Body of pancreas (tissue), 4 donors: ENCODE measurements at regions not wholly inside any gene's neighbourhood (a gene's known extent, or its start where the extent isn't known, plus 50 kb on each side); places are given as distances from the start of the nearest gene placed in this dataset.

Experiments used
- ATAC-seq: fragments of 150-250 bp; one replicate; pipeline ENCODE4 v1.9.1; 2016
- DNase-seq, 4 donors: peaks; one replicate each; pipeline ENCODE4 v3.0.0-alpha.2; 2019
- H3K27ac ChIP-seq, 4 donors: fragments of 200-600 bp; sonication (generic); 1 replicate in 3 of 4; 2 replicates in 1 of 4; pipeline versions ENCODE4 v1.5.1 to v1.6.1; 2016 to 2019; ENCODE audit warnings: mild to moderate bottlenecking in 1 of 4, mixed read lengths in 1 of 4, moderate library complexity in 1 of 4
- H3K27me3 ChIP-seq, 2 donors: fragments of 200-600 bp; sonication (generic); one replicate each; pipeline ENCODE4 v1.6.0; 2016; ENCODE audit warnings: mild to moderate bottlenecking in 1 of 2
- H3K36me3 ChIP-seq, 2 donors: fragments of 200-600 bp; sonication (generic); replicated peaks in 1 of 2; 2 replicates each; pipeline ENCODE4 v1.5.1; 2016; ENCODE audit warnings: low read depth in 2 of 2; ENCODE audit not compliant: insufficient read depth in 1 of 2
- H3K4me1 ChIP-seq: fragments of 200-600 bp; sonication (generic); one replicate; pipeline ENCODE4 v1.6.0; 2016
- H3K4me3 ChIP-seq, 2 donors: fragments of 200-600 bp; sonication (generic); 1 replicate in 1 of 2; 2 replicates in 1 of 2; pipeline ENCODE4 v1.5.1; 2016 to 2019
- H3K9me3 ChIP-seq, 3 donors: fragments of 200-600 bp; sonication (generic); 1 replicate in 2 of 3; 2 replicates in 1 of 3; pipeline ENCODE4 v1.5.1; 2016
- POLR2A ChIP-seq, 3 donors: fragments of 450-650 bp; IDR thresholded peaks; one replicate each; pipeline ENCODE4 v1.6.1; 2016; ENCODE audit warnings: antibody characterized with exemption in 3 of 3, mild to moderate bottlenecking in 2 of 3
- WGBS, 2 donors: methylation state at CpG; one replicate each; pipeline ENCODE4 v1.1.5; 2017; 5-methylcytosine and 5-hydroxymethylcytosine counted together
- intact Hi-C: fragments of 100-400 bp; cut with DNase I; formaldehyde crosslinking; loops from one replicate; pipeline ENCODE4 v1.15.1; 2023
- TF ChIP-seq, protein P1 (sequence below), 7 experiments: fragments of 450-650 bp in 4 of 7; fragments of 200-600 bp in 3 of 7; sonication (generic) in 3 of 7; IDR thresholded peaks; one replicate each; pipeline ENCODE4 v1.5.1; 2016 to 2019; ENCODE audit warnings: antibody characterized with exemption in 7 of 7

GRCh38 chr5:16013334-16014065 is 166.1 kb downstream of the MARCHF11 start:
- intact Hi-C loops: no loop called here
- Histone ChIP-seq H3K4me1 (no peaks in the 10 kb centered on the region), H3K27me3 (no peaks in the 10 kb centered on the region), H3K4me3 (no peak overlapping the region), H3K9me3 (no peaks in the 10 kb centered on the region), H3K36me3 (no peaks in the 10 kb centered on the region), H3K27ac (no peak overlapping the region)
- TF ChIP-seq, protein P1, sequence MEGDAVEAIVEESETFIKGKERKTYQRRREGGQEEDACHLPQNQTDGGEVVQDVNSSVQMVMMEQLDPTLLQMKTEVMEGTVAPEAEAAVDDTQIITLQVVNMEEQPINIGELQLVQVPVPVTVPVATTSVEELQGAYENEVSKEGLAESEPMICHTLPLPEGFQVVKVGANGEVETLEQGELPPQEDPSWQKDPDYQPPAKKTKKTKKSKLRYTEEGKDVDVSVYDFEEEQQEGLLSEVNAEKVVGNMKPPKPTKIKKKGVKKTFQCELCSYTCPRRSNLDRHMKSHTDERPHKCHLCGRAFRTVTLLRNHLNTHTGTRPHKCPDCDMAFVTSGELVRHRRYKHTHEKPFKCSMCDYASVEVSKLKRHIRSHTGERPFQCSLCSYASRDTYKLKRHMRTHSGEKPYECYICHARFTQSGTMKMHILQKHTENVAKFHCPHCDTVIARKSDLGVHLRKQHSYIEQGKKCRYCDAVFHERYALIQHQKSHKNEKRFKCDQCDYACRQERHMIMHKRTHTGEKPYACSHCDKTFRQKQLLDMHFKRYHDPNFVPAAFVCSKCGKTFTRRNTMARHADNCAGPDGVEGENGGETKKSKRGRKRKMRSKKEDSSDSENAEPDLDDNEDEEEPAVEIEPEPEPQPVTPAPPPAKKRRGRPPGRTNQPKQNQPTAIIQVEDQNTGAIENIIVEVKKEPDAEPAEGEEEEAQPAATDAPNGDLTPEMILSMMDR (IDR thresholded peaks at IDR 0.05): no peak
- no peak for TF ChIP-seq POLR2A (IDR thresholded peaks at IDR 0.05)
- 47 to 55% methylated on average over 3 of the region's 3 CpGs for WGBS, 2 donors
- no peak for DNase-seq
- ATAC-seq: no peak

DNA sequence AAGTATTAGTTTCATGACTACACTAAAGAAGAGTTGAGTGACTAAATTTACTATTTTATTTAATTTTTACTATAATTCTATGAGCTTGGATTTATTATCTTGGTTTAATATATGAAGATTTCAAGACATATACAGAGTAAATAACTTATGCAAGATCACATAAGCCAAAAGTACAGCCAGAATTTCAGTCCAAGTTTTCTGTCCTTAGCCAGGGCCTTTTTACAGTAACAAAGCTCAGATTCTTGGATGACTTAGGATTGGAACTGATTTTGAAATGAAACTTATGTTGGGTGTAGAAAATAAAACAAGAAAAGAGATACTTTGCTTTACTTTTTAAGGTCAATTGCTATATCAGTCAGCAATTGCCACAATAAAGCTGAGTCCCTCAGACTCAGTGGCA is 170.3 kb downstream of the MARCHF11 start:
- no peaks in the 10 kb centered on the region for H3K27me3 ChIP-seq
- H3K4me1 ChIP-seq: no peaks in the 10 kb centered on the region
- H3K36me3 ChIP-seq: no peaks in the 10 kb centered on the region
- ATAC-seq: no peak
- no peaks in the 10 kb centered on the region for H3K9me3 ChIP-seq
- intact Hi-C loops: no loop called here
- DNase-seq: no peak
- no peak for TF ChIP-seq POLR2A (IDR thresholded peaks at IDR 0.05)
- TF ChIP-seq, protein P1 (IDR thresholded peaks at IDR 0.05): no peak
- no peak overlapping the region for H3K4me3 ChIP-seq
- no peak overlapping the region for H3K27ac ChIP-seq

DNA sequence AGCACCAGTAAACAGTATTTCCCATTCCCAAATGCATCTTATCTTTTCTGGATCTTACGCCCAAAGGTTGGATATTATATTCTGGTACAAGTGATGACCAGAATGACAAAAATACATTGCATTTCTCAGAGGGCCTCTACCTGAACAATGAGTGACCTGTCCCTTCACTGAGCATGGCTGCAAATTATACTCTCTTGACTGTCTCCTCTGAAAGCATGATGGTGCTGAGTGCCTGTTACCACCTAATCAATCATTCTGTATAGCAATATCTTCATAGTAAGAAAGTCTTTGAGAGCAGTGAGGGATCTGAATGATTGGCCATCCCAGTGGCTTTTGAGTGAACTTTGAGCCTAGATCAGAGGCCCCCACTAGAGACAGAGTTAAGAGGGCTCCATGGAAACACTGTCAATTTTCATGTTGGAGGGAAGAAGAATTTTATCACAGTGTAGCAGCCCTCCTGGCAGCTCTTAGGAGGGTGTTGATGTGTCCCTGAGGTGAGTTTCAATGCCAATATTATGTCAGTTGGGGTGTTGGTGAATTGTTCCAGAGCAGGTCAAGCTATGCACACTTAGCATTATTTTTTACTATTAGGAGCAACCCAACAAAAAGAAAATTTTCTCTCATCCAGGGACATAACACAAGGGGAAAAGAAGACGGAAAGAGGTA is 171.7 kb downstream of the MARCHF11 start:
- DNase-seq: no peak

GRCh38 chr5:16005225-16005624 is 174.4 kb downstream of the MARCHF11 start:
- DNase-seq: no peak
- no peak overlapping the region for H3K4me3 ChIP-seq
- H3K4me1 ChIP-seq: no peaks in the 10 kb centered on the region
- intact Hi-C loops: no loop called here
- no peak for ATAC-seq
- H3K9me3 ChIP-seq: no peaks in the 10 kb centered on the region
- no peak for TF ChIP-seq POLR2A (IDR thresholded peaks at IDR 0.05)
- TF ChIP-seq, protein P1 (IDR thresholded peaks at IDR 0.05): no peak
- no peak overlapping the region for H3K27ac ChIP-seq
- H3K36me3 ChIP-seq: no peaks in the 10 kb centered on the region
- no peaks in the 10 kb centered on the region for H3K27me3 ChIP-seq

More for the DNA sequence above, 171.7 kb downstream of the MARCHF11 start:
- H3K9me3 ChIP-seq: no peaks in the 10 kb centered on the region
- no peak overlapping the region for H3K4me3 ChIP-seq
- H3K27me3 ChIP-seq: no peaks in the 10 kb centered on the region
- ATAC-seq: no peak
- H3K4me1 ChIP-seq: no peaks in the 10 kb centered on the region
- H3K36me3 ChIP-seq: no peaks in the 10 kb centered on the region
- intact Hi-C loops: no loop called here
- WGBS, 2 donors: 47 to 64% methylated on average over 2 of the region's 2 CpGs
- TF ChIP-seq, protein P1 (IDR thresholded peaks at IDR 0.05): no peak
- TF ChIP-seq POLR2A (IDR thresholded peaks at IDR 0.05): no peak
- H3K27ac ChIP-seq: no peak overlapping the region

- DNase-seq: no peak
- WGBS, 2 donors: 43 to 51% methylated on average over 2 of the region's 2 CpGs
These were observed 179.5 kb downstream of the MARCHF11 start for GRCh38 chr5:16000056-16000455.

More at GRCh38 chr5:16000056-16000455, 179.5 kb downstream of the MARCHF11 start:
- Histone ChIP-seq H3K4me3 (no peak overlapping the region), H3K4me1 (no peaks in the 10 kb centered on the region), H3K27me3 (no peaks in the 10 kb centered on the region), H3K27ac (no peak overlapping the region), H3K9me3 (no peaks in the 10 kb centered on the region), H3K36me3 (no peaks in the 10 kb centered on the region)
- intact Hi-C loops: no loop called here
- TF ChIP-seq POLR2A (IDR thresholded peaks at IDR 0.05): no peak
- TF ChIP-seq, protein P1 (IDR thresholded peaks at IDR 0.05): no peak
- ATAC-seq: no peak
